HG03565 (cell line): ENCODE measurements at regions not wholly inside any gene's neighbourhood (a gene's known extent, or its start where the extent isn't known, plus 50 kb on each side); places are given as distances from the start of the nearest gene placed in this dataset.
"Not testable (repeated sequence)": the region's sequence is repeated elsewhere in the genome, so short reads cannot be mapped to it uniquely, and the experiment has no call there.

Experiments used
- ATAC-seq: cut with Tn5 transposase; IDR thresholded peaks from one replicate; pipeline ENCODE4 v1.9.1; 2021; ENCODE audit warnings: mild to moderate bottlenecking, moderate library complexity; ENCODE audit not compliant: unreplicated experiment

DNA sequence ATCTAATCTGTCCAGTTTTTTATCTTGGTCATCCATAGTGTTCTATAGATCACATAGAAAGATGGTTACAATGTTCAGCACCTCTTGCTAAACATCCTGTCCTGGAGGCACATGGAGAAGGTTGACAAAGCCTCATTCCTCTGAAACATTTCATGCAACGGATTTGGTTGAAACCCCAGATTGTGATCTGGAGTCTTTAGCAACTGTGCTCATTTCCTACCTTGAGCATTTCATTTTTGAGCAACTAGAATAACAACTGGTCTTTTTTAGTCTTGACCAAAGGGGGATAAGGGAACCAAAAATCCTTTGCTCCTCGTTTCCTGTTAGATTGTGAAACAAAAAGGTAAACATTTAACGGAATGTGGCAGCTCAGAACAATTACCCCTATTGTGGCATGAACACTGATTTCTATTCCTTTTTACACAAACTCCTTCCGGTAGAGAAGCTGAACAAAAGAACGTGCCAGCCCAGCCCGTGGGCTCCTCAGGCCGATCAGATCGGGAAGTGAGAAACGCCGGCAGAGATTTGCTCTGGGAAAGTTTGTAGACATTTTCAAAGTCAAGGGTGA is 94.7 kb upstream of the ERRFI1 start:
- no peak for ATAC-seq

DNA sequence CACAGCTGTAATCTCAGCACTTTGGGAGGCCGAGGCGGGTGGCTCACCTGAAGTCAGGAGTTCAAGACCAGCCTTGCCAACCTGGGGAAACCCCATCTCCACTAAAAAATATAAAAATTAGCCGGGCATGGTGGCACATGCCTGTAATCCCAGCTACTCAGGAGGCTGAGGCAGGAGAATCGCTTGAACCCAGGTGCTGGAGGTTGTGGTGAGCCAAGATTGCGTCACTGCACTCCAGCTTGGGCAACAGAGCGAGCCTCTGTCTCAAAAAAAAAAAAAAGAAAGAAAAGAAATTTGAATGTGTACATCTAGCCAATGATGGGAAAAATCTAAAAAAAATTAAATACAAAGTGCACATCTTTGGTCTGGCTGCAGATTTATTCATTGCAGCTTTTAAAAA is 92.6 kb upstream of the ERRFI1 start:
- not testable (repeated sequence) for ATAC-seq

DNA sequence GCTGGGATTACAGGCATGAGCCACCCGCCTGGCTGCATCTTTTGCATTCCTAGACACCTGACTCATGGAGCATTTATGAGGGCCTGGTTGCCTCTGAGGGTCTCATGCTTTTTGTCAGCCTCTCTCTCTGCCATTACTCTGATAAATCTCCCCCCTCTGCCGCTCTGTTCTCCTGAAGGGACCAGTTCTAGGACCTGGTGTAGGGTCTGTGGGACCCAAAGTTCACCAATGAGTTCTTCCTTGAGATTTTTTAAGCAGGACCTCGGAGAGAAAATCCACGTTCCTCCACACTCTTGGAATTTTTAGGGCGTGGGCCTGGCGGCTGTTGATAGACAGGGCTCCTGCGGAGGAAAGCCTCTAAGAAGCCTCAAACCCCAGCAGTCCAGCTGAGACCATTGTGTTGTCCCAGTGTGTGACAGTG is 91.9 kb upstream of the ERRFI1 start:
- no peak for ATAC-seq

DNA sequence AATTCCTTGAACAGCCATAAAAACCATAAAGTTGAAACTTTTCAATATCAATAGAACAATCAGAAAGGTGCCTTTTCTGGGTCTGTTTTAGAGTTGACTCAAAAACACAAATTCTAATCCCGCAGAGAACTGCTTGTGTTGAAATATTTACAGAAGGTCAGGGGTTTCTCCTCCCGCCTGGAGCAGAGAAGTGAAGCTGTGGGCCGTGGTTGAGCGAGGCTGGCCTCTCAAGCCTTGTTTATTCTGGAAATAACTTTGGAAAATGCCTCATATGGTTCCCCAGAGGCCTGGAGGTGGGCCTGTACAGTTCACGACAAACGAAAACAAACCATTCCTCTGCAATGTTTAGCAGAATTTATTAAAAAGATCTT is 90.8 kb upstream of the ERRFI1 start:
- ATAC-seq = no peak

DNA sequence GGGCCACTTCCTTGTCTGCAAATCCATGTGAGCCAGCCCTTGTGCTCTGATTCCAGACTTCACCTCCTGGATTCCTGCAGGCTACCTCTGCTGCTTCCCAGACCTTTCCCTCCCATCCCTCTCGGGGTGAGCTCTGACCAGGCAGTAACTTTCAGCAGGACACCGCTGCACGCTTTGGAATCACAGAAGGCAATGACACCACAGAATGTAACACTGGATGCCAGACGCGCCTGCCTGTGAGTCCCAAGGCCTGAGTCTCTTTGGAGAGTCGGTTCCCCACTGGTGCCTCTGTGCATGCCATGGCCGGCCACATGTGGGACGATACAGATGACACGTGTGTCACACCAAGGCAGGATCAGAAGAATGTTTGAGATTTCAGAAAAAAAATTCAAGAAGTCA is 89.7 kb upstream of the ERRFI1 start:
- ATAC-seq = no peak

DNA sequence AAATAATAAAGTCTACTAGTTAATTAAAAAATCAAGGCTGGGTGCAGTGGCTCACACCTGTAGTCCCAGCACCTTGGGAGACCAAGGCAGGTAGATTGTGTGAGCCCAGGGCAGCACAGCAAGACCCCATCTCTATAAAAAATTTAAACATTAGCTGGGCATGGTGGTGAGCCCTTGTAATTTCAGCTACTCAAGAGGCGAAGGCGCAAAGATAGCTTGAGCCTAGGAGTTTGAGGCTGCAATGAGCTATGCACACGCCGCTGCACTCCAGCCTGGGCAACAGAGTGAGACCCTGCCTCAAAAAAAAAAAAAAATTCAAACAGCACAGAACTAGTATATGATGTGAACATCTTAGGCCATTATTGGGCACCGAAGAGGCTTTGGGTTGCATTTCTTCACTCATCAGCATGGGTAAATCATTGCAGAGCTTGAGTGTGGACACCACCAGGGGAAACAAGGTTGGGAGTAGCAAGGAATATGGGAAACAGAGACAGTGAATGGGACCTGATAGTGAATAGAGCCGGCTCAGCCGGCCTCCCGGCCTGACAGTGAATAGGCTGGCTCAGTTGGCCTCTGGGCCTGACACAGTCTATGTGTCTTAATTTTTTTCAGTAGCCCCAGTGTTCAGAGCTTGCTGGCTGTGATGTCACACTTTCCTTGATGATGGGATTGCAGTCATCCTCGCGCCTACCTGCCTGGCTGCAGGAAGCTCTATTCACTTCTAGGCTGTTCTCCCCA is 89.1 kb upstream of the ERRFI1 start:
- ATAC-seq = no peak

DNA sequence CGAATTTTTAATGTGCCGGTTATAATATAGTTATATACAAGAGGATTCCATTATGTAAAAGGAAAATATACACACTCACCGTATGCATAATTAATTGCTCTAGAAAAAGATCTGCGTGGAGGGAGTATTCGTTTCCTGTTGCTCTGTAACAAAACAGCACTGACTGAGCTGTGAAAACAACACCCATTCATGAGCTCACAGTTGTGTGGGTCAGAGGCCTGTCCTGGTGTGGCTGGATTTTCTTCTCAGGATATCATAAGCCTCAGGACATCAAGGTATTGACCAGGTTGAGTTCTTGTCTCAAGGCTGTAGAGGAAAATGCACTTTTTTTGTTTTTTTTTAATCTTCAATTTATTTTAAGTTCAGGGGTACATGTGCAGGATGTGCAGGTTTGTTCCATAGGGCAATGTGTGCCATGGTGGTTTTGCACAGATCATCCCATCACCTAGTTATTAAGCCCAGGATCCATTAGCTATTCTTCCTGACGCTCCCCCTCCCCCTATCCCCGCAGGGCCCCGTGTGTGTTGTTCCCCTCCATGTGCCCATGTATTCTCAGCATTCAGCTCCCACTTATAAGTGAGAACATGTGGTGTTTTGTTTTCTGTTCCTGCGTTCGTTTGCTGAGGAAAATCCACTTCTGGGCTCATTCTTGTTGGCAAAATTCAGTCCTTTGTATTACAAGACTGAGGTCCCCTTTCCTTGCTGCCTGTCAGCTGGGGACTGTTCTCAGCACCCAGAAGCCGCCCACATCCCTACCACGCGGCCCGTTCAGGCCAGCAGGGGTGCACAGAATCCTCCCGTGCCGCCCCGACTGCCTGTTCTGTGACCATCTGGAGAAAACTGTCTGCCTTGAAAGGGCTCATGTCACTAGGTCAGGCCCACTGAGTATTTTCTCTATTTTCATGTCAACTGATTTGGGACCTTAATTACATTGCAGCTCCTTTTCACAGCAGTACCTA is 87.4 kb upstream of the ERRFI1 start:
- ATAC-seq = no peak

DNA sequence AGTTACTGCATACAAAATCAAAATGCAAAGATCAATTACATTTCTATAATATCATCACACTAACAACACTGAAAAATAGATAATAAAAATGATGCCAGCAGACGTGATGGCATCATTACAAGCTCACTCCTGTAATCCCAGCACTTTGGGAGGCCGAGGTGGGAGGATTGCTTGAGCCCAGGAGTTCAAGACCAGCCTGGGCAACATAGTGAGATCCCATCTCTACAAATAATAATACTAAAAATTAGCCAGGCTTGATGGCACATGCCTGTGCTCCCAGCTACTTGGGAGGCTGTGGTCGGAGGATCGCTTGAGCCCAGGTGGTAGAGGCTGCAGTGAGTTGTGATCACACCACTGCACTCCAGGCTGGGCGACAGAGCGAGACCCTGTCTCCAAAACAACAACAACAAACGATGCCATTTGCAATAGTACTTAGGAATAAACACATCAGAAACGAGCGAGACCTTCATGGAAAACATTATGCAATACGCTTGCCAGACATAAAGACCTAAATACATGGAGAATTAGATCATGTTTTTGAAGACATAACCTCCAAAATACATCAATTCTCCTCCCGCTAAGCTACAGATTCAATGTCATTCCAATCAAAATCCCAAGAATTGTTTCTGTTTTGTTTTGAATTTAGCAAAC is 86.6 kb upstream of the ERRFI1 start:
- ATAC-seq = no peak

DNA sequence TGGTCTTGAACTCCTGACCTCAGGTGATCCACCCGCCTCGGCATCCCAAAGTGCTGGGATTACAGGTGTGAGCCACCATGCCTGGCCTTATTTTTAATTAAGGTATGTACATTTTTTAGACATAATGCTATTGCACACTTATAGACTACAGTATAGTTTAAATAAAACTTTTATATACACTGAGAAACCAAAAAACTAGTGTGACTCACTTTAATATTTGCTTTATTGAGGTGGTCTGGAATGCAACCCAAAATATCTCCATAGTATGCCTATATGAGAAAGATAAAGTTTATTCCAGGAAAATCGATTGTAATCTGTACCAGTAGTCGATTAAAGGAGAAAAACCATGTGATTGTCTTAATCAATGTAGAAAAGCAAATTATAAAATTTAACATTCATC is 85.5 kb upstream of the ERRFI1 start:
- ATAC-seq = no peak

DNA sequence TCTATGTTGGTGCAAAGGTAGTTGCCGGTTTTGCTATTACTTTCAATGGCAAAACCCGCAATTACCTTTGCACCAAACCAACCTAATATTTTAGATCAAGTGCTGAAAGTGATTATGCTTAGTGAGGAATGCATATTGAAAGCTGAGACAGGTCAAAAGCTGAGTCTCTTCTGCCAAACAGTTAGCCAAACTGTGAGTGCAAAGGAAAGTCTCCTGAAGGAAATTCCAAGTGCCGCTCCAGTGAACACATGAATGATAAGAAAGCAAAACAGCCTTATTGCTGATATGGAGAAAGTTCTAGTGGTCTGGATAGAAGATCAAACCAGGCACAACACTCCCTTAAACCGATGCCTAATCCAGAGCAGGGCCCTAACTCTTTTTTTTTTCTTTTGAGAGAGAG is 83.1 kb upstream of the ERRFI1 start:
- no peak for ATAC-seq

DNA sequence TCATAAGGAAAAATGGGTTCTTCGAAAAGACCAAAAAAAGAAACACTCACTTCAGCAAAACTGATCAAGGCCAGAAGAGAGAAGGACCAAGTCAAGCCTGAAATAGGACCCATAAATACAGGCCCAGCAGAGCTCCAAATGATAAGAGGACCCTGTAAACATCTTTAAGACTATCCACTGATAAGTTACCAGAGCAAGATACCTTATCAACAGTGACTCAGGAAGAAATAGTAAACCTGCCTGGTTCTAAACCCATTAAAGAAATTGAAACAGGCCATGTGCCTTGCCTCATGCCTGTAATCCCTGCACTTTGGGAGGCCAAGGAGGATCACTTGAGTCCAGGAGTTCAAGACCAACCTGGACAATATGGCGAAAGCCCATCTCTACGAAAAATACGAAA is 81.8 kb upstream of the ERRFI1 start:
- no peak for ATAC-seq

DNA sequence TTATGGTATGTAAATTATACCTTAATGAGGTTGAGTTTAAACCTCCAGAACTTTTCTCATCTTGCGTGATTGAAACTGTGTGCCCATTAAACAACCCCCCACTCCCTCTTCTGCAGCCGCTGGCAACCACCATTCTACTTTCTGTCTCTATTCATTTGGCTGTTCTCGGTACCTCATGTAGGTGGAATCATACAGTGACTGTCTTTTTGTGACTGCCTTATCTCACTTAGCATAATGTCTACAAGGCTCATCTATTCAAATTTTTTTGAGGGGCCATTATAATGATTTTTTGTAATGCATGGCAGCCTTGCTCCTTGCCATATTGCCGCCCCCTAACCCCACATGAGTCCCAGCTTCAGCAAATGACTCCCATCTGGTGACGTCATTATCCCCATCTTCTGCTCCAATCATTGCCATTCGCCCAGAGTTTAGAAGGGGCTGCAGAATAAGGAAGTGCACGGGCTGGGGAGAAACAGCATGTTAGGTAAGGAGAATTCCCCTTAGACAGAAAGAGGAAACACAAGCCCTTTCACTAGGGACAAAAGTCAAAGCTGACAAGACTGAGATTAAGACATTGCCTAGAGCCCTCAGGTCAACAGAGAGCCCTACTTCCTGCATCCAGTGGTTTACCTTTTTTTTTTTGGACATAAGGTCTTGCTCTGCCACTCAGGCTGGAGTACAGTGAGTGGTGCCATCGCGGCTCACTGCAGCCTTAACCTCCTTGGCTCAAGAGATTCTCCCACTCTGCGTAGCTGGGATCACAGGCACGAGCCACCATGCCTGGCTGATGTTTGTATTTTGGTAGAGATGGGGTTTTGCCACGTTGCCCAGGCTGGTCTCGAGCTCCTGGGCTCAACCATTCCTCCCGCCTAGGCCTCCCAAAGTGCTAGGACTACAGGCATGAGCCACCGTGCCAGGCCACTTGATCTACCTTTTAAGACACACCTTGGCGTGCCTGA is 78.4 kb upstream of the ERRFI1 start:
- ATAC-seq = no peak

DNA sequence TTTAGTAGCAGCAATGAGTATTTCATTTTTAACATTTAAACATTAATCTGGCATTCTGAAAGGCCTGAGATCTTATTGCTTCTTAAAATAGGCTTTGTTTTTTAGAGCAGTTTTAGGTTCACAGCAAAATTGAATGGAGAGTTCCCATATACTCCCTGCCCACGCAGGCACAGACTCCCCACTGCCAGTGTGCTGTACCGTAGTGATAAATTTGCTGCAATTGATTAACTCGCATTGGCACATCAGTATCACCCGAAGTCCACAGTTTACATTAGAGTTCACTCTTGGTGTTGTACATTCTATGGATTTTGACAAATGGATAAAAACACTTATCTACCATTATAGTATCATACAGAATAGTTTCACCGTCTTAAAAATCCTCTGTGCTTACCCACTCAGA is 71.8 kb upstream of the ERRFI1 start:
- ATAC-seq = no peak

DNA sequence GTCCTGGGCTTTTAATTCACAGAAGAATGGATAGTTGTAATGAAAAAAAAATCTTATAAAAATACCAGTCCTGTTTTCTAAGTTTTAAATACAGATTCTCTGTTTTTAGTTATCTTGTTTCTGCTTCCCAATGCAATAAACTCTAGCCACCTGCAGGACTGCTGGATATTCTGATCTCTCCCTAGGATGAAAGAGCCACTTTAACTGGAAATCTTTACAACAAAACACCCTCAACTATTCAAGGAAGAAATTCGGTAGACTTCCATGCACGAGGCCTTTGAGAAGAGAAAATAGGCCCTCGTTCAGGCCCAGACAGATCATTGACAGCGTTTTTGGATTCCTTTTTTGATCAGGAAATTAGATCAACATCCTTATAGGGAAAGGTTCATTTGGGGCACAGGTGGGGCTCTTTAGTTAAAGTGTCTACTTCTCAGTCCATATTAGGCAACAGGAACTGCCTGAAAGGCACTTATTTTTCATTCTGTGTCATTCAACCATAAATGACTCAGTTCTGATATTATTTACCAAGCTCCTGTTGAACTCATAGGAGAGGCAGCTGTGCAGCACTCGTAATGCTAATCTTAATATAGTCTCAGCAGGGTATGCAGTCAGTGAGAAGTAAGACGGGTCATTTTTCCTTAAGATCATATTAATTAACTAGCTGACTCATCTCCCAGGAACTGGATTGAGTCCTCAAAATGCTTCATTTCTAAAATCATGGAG is 71.1 kb upstream of the ERRFI1 start:
- peak; percentile 91 for ATAC-seq

DNA sequence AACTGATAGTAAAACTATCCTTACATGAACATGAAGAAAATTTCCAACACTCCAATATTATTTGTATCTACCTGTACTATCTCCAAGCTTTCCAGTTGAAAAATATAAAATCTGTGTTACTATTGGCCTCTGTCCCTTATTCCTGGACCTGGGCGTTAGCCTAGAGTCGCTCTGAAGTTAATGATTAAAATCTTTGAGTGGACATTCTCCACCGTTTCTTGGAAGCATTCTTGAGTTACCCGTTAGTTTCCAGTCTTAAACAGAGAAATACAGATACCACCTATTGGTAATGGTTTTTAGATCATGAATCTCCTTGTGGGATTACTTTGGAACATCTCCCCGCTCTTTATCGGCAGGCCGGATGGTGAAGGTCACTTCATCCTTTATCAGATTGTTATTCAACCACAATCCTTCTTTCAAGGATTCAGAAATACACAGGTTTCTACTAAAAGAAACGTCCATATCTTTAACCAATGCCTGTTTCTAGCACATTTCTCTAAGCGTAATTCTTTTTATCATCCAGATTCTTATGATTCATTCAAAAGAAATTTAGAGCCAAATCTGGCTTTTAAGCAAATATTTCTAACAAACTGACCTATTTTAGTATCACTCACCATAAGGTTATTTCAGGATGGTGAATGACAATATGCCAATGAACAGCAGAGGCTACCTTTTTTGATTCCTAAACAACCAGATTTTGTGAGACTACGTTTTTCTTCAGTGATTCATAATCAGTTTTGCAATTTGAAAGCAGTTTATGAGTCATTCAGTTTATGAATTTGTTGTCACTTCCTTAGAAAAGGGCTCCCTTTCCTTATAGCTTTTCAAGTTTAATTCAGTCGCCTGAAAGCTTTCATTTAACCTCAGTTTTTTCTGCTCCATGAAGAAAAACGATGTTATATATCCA is 70.2 kb upstream of the ERRFI1 start:
- ATAC-seq = no peak

DNA sequence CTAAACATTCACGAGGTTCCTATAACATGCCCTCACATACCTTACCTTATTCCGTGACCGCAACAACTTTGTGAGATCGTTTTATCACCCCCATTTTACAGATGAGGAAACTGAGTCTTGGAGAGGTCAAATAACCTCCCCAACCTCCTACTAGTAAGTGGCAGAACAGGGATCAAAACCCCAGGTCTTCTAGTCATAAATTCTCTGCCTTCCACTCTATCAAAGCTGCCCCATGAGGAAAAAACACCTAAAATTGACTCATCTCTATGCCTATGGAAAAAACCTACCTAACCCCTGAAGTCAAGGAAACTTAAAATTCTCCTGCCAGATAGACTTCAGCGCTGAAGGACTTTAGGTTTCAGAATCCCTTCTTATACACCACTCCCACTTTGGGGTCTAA is 69.5 kb upstream of the ERRFI1 start:
- ATAC-seq = no peak

DNA sequence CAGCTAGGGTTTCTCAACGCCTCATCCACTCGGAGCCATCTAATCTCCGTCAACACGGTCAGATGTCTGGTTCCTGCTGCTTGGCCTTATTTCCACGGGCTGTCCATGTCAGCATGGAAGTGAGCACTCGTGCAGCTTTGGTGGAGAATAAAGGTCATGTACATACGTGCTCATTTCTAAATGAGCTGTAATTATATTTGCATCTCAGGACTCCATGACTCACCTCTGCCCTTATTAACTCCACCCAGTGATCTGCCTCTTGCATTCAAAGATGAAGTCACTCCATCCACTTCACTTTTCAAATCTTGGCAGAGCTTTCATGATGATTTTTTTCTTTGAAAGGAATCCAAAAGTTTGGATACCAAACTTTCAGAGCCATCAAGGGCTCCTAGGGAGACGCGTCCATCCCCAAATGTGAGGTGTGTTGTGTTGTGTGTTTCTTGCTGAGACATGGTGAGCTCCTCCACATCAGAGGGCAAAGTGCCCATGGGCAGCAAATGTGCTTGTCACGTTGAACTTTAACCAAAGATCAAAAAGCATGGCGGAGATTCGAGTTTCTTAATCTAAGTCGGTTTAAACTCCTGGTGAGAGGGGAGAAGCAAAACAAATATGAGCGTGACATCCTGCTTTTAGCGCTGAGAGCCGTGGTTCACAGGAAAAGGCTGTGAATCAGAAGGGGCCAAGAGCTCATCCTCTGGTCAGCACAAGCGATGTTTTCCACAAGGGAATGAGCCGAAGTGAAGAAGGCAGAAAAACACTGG is 68.6 kb upstream of the ERRFI1 start:
- no peak for ATAC-seq
